Stomach smooth muscle (tissue), 2 donors: ENCODE measurements at regions not wholly inside any gene's neighbourhood (a gene's known extent, or its start where the extent isn't known, plus 50 kb on each side); places are given as distances from the start of the nearest gene placed in this dataset.

Experiments used
- H3K27ac ChIP-seq: one replicate; pipeline ENCODE4 v1.7.0; 2013; ENCODE audit warnings: mild to moderate bottlenecking, low read length, inconsistent platforms
- H3K27me3 ChIP-seq, 2 donors: one replicate each; pipeline ENCODE4 v1.7.0; 2013; ENCODE audit warnings: low read length in 2 of 2; ENCODE audit not compliant: insufficient read depth in 2 of 2, control insufficient read depth in 1 of 2
- H3K36me3 ChIP-seq, 2 donors: one replicate each; pipeline ENCODE4 v1.7.0; 2013; ENCODE audit warnings: low read length in 2 of 2; ENCODE audit not compliant: control insufficient read depth in 2 of 2, insufficient read depth in 2 of 2
- H3K4me1 ChIP-seq: one replicate; pipeline ENCODE4 v1.7.0; 2013; ENCODE audit warnings: low read length; ENCODE audit not compliant: control insufficient read depth, insufficient read depth
- H3K4me3 ChIP-seq, 2 donors: one replicate each; pipeline ENCODE4 v1.7.0; 2013; ENCODE audit warnings: low read length in 2 of 2
- H3K9ac ChIP-seq, 2 donors: one replicate each; pipeline ENCODE4 v1.7.0; 2013; ENCODE audit warnings: low read length in 2 of 2, mild to moderate bottlenecking in 1 of 2
- H3K9me3 ChIP-seq, 2 donors: one replicate each; pipeline ENCODE4 v1.7.0; 2013; ENCODE audit warnings: low read length in 2 of 2; ENCODE audit not compliant: control insufficient read depth in 2 of 2
- donor health status: healthy.
- donor health status: Pancreatic carcinoma.

DNA sequence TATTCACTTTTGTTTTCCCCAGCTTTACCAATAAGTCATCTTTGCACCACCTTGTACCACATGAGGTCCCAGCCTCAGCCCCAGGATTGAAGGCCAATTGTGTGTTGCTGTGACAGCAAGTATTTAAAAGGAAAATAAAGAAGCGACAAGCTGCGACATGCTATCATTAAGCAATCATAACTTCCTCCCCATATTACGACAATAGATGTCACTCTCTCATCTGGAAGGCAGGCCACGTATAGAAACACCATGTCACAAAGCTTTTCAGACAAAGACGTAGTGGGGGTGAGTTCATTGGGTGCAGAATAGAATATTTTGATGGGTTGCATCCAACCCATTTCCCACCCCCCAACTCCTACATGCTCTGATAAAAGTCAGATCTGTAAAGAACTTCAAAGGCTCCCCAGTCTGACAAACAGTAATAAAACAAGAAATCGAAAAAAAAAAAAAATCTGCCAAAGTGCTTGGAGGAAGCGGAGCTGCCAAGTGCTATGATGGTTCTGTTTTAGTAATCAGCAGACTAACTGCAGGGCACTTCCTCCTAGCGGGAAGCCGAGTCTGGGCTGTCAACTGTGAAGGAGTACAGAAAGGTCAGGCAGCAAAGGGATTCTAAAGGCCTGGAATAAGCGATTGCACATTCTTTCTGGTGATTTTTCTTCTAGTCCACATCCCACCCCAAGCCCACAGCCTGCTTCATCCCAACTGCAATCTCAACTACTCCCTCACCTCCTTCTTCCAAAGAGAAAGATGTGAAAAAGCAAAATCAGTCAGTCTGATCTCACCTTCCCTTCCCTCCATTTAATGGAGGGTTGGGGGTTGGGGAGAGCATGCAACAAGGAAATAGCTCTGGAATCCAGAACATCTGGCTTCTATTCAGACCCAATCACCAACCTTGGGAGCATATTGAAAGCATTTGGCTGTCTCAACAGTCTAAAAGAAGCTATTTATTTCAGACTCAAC, 131.4 kb upstream of the UBASH3B start:
- Histone ChIP-seq H3K27ac (no peak overlapping the region), H3K4me1 (peaks cover 4% of the 10 kb centered on the region), H3K4me3 (peak overlapping the region in 1 of 2 donors; percentile 9), H3K36me3 (no peaks in the 10 kb centered on the region), H3K9me3 (no peaks in the 10 kb centered on the region), H3K27me3 (no peaks in the 10 kb centered on the region), H3K9ac (no peak overlapping the region)

DNA sequence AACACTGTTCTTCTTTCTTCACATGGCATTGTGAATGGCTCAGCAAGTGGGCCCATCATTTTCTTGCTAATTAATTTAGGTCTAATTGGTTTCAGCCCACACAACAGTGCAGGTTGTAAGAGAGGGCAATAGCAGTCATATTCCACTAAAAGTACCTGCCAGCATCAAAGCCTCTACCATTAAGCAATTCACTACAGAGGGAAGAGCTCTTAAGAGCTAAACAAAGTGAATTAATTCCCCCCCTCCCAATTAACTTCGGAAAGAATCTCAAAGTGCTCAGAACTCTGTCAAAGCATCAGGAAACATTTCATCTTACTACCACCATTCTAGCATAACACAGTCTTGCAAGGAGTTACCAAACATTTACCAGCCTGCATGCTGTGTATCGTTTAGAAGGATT, 133.9 kb upstream of the UBASH3B start:
- Histone ChIP-seq H3K4me3 (no peak overlapping the region), H3K27ac (no peak overlapping the region), H3K4me1 (peaks cover 4% of the 10 kb centered on the region), H3K36me3 (no peaks in the 10 kb centered on the region), H3K9ac (no peak overlapping the region), H3K9me3 (no peaks in the 10 kb centered on the region), H3K27me3 (no peaks in the 10 kb centered on the region)

DNA sequence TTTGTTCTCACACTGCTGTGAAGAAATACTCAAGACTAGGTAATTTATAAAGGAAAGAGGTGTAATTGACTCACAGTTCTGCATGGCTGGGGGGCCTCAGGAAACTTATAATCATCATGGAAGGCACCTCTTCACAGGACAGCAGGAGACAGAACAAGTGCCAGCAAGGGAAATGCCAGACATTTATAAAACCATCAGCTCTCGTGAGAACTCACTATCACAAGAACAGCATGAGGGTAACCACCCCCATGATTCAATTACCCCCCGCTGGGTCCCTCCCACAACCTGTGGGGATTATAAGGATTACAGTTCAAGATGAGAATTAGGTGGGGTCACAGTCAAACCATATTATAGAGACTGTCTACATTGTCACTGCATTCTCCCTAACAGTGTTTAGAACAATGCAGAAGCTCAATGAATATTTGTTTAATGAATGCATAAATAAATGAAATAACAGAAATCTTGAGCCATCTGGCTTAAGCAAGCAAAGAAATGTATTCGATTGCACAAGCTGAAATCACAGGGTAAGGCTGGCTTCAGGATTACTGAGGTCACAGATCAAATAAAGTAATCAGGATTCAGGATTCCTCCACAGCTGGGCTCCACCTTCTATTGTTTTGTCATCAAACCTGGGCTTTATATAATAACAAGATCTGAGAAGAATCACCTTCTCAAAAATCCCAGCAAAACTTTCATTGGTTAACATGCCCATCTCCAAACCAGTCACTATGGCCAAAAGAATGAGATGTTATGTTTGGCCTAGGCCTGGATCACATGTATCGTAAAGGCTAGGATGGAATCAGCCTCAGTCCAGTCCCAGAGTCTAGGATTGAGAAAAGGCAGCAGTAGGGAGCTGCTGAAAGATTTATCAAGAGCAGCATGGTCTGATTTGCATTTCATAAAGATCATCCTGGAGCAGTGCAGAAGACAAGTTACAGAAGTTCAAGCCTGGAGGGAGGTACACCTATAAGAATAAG, 137.8 kb upstream of the UBASH3B start:
- no peaks in the 10 kb centered on the region for H3K9me3 ChIP-seq
- no peak overlapping the region for H3K4me3 ChIP-seq
- H3K27ac ChIP-seq = no peak overlapping the region
- H3K9ac ChIP-seq = no peak overlapping the region
- no peaks in the 10 kb centered on the region for H3K4me1 ChIP-seq
- no peaks in the 10 kb centered on the region for H3K36me3 ChIP-seq
- H3K27me3 ChIP-seq = peaks cover 0 to 3% of the 10 kb centered on the region in 2 donors

DNA sequence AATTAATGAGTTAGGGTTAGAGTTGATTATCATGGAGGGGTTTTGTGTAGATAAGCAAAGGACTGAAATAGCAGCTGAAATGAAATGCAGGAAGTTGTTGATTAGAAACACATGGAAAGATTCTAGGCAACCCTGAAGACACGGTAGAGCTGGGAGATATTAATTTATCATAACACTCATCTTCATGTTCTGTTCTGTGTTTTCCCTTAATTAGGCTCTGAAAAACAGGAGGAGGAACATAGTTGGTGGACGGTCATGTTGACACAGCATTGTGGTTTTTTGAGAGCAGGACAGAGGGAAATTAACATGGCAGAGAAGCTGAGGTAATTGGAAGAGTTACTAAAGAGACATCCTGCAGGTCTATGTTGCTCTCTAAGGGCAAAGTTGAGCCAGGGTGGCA, 138.8 kb upstream of the UBASH3B start:
- Histone ChIP-seq H3K27ac (no peak overlapping the region), H3K36me3 (no peaks in the 10 kb centered on the region), H3K9me3 (no peaks in the 10 kb centered on the region)

DNA sequence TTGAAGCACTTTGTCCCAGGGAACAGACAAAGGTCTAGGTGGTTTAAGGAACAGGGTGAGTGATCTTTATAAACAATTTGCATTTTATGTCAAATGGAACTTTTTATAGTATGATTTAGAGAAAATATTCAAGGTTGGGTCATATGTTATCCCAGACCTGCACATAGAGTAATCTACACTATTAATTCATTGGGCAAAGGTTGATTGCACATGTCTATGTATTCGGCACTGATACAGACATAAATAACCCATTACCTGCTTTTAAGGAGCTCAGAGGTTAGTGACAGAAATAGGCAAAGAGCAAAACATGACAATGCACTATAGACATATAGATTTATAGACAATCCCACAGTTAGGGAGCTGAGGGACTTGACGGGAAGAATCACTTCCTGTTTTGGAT, 141.5 kb upstream of the UBASH3B start:
- no peak overlapping the region for H3K27ac ChIP-seq
- H3K4me1 ChIP-seq = no peaks in the 10 kb centered on the region
- H3K4me3 ChIP-seq = no peak overlapping the region
- peaks cover 0 to 3% of the 10 kb centered on the region in 2 donors for H3K27me3 ChIP-seq
- H3K9me3 ChIP-seq = no peaks in the 10 kb centered on the region
- H3K9ac ChIP-seq = no peak overlapping the region
- H3K36me3 ChIP-seq = no peaks in the 10 kb centered on the region

More for the DNA sequence above, 138.8 kb upstream of the UBASH3B start:
- no peak overlapping the region for H3K4me3 ChIP-seq
- H3K27me3 ChIP-seq = peaks cover 0 to 3% of the 10 kb centered on the region in 2 donors
- no peak overlapping the region for H3K9ac ChIP-seq
- no peaks in the 10 kb centered on the region for H3K4me1 ChIP-seq

DNA sequence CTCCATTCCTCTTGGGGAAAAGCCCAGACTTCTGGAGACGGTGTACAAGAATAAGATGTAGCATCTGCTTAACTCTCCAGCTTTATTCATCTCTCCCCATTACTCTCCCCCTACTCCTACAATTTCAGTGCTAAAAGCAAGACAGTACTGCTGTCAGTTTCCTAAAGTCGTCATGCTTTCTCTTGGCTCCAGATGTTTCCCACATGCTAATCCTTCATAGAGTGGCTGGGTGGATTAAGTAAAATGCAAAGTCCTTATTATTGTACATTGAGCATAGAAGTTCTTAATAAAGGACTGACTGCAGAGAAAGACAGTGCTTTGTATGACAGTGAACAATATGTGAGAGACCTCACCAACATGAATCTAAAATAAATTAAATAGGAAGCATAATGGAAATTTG, 142.2 kb upstream of the UBASH3B start:
- H3K9me3 ChIP-seq = no peaks in the 10 kb centered on the region
- no peaks in the 10 kb centered on the region for H3K36me3 ChIP-seq
- H3K4me3 ChIP-seq = no peak overlapping the region
- H3K27ac ChIP-seq = no peak overlapping the region
- peaks cover 0 to 3% of the 10 kb centered on the region in 2 donors for H3K27me3 ChIP-seq
- H3K4me1 ChIP-seq = no peaks in the 10 kb centered on the region
- no peak overlapping the region for H3K9ac ChIP-seq

DNA sequence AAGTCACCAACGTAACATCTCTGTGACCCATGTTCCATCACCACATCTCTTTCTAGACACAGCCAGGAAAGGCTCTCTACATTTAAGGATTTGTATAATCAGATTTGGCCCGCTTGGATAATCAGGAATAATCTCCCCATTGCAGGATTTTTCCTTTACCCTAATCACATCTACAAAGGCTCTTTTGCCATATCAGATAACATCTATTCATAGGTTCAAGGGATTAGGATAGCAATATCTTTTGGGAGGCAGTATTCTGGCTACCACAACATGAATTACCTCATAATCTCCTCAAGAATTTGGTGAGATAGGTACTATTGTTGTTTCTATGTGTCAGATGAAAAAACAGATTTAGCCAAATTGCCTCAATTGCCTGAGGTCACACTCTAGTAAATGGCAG, 142.8 kb upstream of the UBASH3B start:
- no peaks in the 10 kb centered on the region for H3K9me3 ChIP-seq
- peaks cover 0 to 3% of the 10 kb centered on the region in 2 donors for H3K27me3 ChIP-seq
- H3K4me3 ChIP-seq = no peak overlapping the region

DNA sequence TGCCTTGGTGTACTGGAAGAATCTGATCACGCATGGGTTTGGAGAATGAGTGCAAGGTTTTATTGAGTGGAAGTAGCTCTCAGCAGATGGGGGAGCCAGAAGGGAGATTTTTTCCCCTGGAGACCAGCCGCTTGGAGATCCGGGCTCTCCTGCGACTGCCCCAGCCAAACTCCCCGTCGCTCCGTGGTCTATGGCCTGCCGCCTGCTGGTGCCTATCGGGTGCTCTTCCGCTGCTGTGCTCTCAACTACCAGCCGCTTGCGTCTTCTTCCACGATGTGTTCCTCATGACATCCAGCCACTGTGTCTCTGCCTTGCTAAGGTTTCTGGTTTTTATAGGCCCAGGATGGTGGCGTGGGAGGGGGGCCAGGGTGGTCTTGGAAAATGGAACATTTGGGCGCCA, 145.6 kb upstream of the UBASH3B start:
- Histone ChIP-seq H3K36me3 (no peaks in the 10 kb centered on the region), H3K9ac (no peak overlapping the region), H3K27ac (no peak overlapping the region), H3K27me3 (peaks cover 0 to 3% of the 10 kb centered on the region in 2 donors), H3K9me3 (no peaks in the 10 kb centered on the region), H3K4me1 (peaks cover 7% of the 10 kb centered on the region), H3K4me3 (no peak overlapping the region)

More for the DNA sequence above, 142.8 kb upstream of the UBASH3B start:
- H3K9ac ChIP-seq = no peak overlapping the region
- no peaks in the 10 kb centered on the region for H3K4me1 ChIP-seq
- no peaks in the 10 kb centered on the region for H3K36me3 ChIP-seq
- no peak overlapping the region for H3K27ac ChIP-seq

DNA sequence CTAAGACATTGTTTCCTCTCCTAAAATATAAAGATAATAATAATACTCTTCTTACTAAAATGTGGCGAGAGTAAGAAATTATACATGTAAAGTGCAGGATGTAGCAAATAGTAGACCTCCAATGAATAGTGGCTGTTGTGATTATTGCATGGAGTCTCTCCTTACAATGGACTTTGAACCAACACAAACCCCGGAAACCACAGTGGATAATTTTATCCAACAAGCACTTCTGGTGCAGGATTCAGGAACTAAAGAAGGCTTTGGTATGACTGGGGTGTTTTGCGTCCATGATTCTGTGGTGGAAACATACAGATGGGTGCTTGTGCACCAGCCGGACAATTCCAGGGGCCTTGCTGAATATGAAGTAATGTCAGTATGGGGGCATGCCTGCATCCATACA, 146.4 kb upstream of the UBASH3B start:
- Histone ChIP-seq H3K4me1 (peaks cover 7% of the 10 kb centered on the region), H3K9me3 (no peaks in the 10 kb centered on the region), H3K27ac (no peak overlapping the region), H3K9ac (no peak overlapping the region), H3K27me3 (peaks cover 0 to 3% of the 10 kb centered on the region in 2 donors), H3K36me3 (no peaks in the 10 kb centered on the region), H3K4me3 (no peak overlapping the region)

DNA sequence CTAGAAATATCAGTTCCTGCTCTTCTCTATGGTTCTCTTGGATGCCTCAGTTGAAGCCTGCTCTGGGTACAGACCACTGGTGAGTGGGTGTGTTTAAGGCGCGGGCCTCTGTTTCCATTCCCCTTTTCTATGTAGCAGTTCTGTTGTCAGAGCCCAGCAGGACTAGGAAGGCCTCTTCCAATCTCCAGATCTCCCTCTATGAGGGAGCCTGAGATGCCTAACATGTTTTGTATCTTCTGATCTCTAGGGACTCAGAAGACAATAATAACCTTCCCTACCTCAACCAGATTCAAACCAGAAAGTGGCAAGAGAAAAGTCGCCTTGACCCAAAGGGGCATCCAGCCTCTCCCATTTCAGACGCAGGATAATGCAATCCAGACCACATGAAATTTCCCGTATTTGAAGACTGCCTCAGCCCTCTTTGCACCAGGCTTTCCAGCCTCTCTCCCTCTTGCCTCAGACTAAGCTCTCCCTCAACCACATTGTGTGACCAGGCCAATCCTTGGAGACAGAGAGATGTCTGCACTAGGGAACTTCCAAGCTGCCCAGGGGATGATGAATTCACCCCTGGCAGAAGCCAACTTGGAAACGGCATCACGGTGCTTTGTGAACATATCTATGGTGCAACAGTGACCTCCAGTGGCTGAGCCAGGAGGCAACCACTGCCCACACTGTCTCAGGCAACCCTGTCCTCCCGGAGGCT, 150.1 kb upstream of the UBASH3B start:
- Histone ChIP-seq H3K9me3 (no peaks in the 10 kb centered on the region), H3K27me3 (peaks cover 0 to 3% of the 10 kb centered on the region in 2 donors), H3K36me3 (no peaks in the 10 kb centered on the region), H3K9ac (no peak overlapping the region), H3K4me3 (no peak overlapping the region), H3K27ac (no peak overlapping the region), H3K4me1 (peaks cover 7% of the 10 kb centered on the region)
